ENCODE measurements at regions not wholly inside any gene's neighbourhood (a gene's known extent, or its start where the extent isn't known, plus 50 kb on each side); places are given as distances from the start of the nearest gene placed in this dataset.

GRCh38 chr6:19287928-19288327, 549.2 kb upstream of the ID4 start:
- DNase-seq, result no peak

GRCh38 chr6:19289457-19289856, 547.7 kb upstream of the ID4 start:
- DNase-seq, result no peak

- DNase-seq, result no peak
Observed at GRCh38 chr6:19297880-19298279, 539.3 kb upstream of the ID4 start.

- no peak for DNase-seq
Observed at GRCh38 chr6:19298421-19298820, 538.7 kb upstream of the ID4 start.

- DNase-seq, result no peak
Observed at GRCh38 chr6:19299129-19299528, 538.0 kb upstream of the ID4 start.

GRCh38 chr6:19301980-19302379, 535.2 kb upstream of the ID4 start:
- DNase-seq, result no peak

GRCh38 chr6:19303383-19303782, 533.8 kb upstream of the ID4 start:
- no peak for DNase-seq

- no peak for DNase-seq
Observed at GRCh38 chr6:19309661-19310060, 527.5 kb upstream of the ID4 start.

- no peak for DNase-seq
Observed at GRCh38 chr6:19311786-19312185, 525.4 kb upstream of the ID4 start.

- no peak for DNase-seq
Observed at GRCh38 chr6:19312241-19312978, 524.8 kb upstream of the ID4 start.

- no peak for DNase-seq
Observed at GRCh38 chr6:19317431-19317986, 519.7 kb upstream of the ID4 start.

- DNase-seq, result no peak
Observed at GRCh38 chr6:19319005-19319404, 518.2 kb upstream of the ID4 start.

GRCh38 chr6:19320111-19320581, 517.0 kb upstream of the ID4 start:
- DNase-seq, result no peak

- DNase-seq, result no peak
Observed at GRCh38 chr6:19322691-19323485, 514.3 kb upstream of the ID4 start.

- DNase-seq, result no peak
Observed at GRCh38 chr6:19324376-19324775, 512.8 kb upstream of the ID4 start.

GRCh38 chr6:19325335-19325789, 511.8 kb upstream of the ID4 start:
- DNase-seq, result no peak

- no peak for DNase-seq
Observed at GRCh38 chr6:19327241-19327640, 509.9 kb upstream of the ID4 start.

- DNase-seq, result no peak
Observed at GRCh38 chr6:19327661-19328060, 509.5 kb upstream of the ID4 start.

- no peak for DNase-seq
Observed at GRCh38 chr6:19329078-19329477, 508.1 kb upstream of the ID4 start.

- no peak for DNase-seq
Observed at GRCh38 chr6:19331089-19331488, 506.1 kb upstream of the ID4 start.

GRCh38 chr6:19332806-19333460, 504.2 kb upstream of the ID4 start:
- no peak for DNase-seq

GRCh38 chr6:19333936-19334335, 503.2 kb upstream of the ID4 start:
- DNase-seq, result no peak

- no peak for DNase-seq
Observed at GRCh38 chr6:19336579-19336978, 500.6 kb upstream of the ID4 start.

Data from stimulated activated CD4-positive, alpha-beta T cell treated with anti-CD3 and anti-CD28 coated beads, Interleukin-1b, Interleukin-23, amount 100 ng/mL, for 48 hours (primary cell).